ENCODE measurements at regions not wholly inside any gene's neighbourhood (a gene's known extent, or its start where the extent isn't known, plus 50 kb on each side); places are given as distances from the start of the nearest gene placed in this dataset.

GRCh38 chr5:3269395-3270169 is 326.1 kb upstream of the IRX1 start:
- ChIA-PET POLR2A (no interaction called here), CTCF (no interaction called here)
- Mint-ChIP-seq H3K36me3 (no peaks in the 10 kb centered on the region), H3K4me3 (no peak overlapping the region), H3K9me3 (no peaks in the 10 kb centered on the region), H3K27ac (no peak overlapping the region), H3K4me1 (0 out of 2 replicates have a peak, but pooled peaks cover 6% of the 10 kb centered on the region), H3K27me3 (ENCODE audit: low read depth) (no peaks in the 10 kb centered on the region)
- ATAC-seq = no peak
- DNase-seq (ENCODE audit: low spot score) = no peak
- TF ChIP-seq AFF4 (CRISPR knock-in tag; IDR thresholded peaks at IDR 0.05; ENCODE audit: borderline replicate concordance) (no peak), NR2C2 (CRISPR knock-in tag; IDR thresholded peaks at IDR 0.05) (no peak), EMX1 (CRISPR knock-in tag; IDR thresholded peaks at IDR 0.05) (no peak), JUN (CRISPR knock-in tag; IDR thresholded peaks at IDR 0.05) (no peak), HMGA2 (CRISPR knock-in tag; IDR thresholded peaks at IDR 0.05) (no peak), NFATC4 (CRISPR knock-in tag; IDR thresholded peaks at IDR 0.05) (no peak), ZNF219 (CRISPR knock-in tag; IDR thresholded peaks at IDR 0.05; ENCODE audit: borderline replicate concordance) (no peak), ZNF512 (CRISPR knock-in tag; IDR thresholded peaks at IDR 0.05; ENCODE audit: borderline replicate concordance) (no peak), AR (CRISPR knock-in tag; IDR thresholded peaks at IDR 0.05) (no peak), SP1 (CRISPR knock-in tag; conservative IDR thresholded peaks at IDR 0.05) (no peak), FOXP1 (CRISPR knock-in tag; IDR thresholded peaks at IDR 0.05; ENCODE audit: borderline replicate concordance) (no peak), ATF6 (CRISPR knock-in tag; IDR thresholded peaks at IDR 0.05) (no peak), TEAD1 (CRISPR knock-in tag; IDR thresholded peaks at IDR 0.05) (no peak), ZNF232 (CRISPR knock-in tag; IDR thresholded peaks at IDR 0.05) (no peak), IRF1 (CRISPR knock-in tag; IDR thresholded peaks at IDR 0.05) (no peak)

All from WTC11 (cell line).